Bronchial epithelial cell (primary cell): ENCODE measurements at regions not wholly inside any gene's neighbourhood (a gene's known extent, or its start where the extent isn't known, plus 50 kb on each side); places are given as distances from the start of the nearest gene placed in this dataset.
"Not testable (repeated sequence)": the region's sequence is repeated elsewhere in the genome, so short reads cannot be mapped to it uniquely, and the experiment has no call there.

Experiments
- DNase-seq: peaks from one replicate; pipeline ENCODE4 v3.0.0-alpha.2; 2010; ENCODE audit warnings: low read depth
- FAIRE-seq: peaks from 2 replicates; lab custom pipeline; 2011; peaks lifted over from hg19 to GRCh38; lab: Jason Lieb, UNC
- H3K27me3 ChIP-seq: 2 replicates; pipeline ENCODE4 v1.5.1; 2011; ENCODE audit warnings: low read length; ENCODE audit not compliant: control insufficient read depth, insufficient read depth
- H3K36me3 ChIP-seq: 2 replicates; pipeline ENCODE4 v1.5.1; 2011; ENCODE audit warnings: low read length; ENCODE audit not compliant: control insufficient read depth, insufficient read depth
- H3K4me3 ChIP-seq: 2 replicates; pipeline ENCODE4 v1.5.1; 2011; ENCODE audit warnings: mild to moderate bottlenecking, low read depth, low read length, control low read depth
- TF ChIP-seq, protein P1 (sequence below): IDR thresholded peaks from 2 replicates; pipeline ENCODE4 v1.5.1; 2011; ENCODE audit warnings: mild to moderate bottlenecking, moderate library complexity, low read length, control low read depth, inconsistent platforms; ENCODE audit not compliant: insufficient read depth, severe bottlenecking

- no peaks in the 10 kb centered on the region for H3K36me3 ChIP-seq
- H3K27me3 ChIP-seq, result no peaks in the 10 kb centered on the region
- DNase-seq (no peak), FAIRE-seq (no peak)
- H3K4me3 ChIP-seq, result no peak overlapping the region
- TF ChIP-seq, protein P1, sequence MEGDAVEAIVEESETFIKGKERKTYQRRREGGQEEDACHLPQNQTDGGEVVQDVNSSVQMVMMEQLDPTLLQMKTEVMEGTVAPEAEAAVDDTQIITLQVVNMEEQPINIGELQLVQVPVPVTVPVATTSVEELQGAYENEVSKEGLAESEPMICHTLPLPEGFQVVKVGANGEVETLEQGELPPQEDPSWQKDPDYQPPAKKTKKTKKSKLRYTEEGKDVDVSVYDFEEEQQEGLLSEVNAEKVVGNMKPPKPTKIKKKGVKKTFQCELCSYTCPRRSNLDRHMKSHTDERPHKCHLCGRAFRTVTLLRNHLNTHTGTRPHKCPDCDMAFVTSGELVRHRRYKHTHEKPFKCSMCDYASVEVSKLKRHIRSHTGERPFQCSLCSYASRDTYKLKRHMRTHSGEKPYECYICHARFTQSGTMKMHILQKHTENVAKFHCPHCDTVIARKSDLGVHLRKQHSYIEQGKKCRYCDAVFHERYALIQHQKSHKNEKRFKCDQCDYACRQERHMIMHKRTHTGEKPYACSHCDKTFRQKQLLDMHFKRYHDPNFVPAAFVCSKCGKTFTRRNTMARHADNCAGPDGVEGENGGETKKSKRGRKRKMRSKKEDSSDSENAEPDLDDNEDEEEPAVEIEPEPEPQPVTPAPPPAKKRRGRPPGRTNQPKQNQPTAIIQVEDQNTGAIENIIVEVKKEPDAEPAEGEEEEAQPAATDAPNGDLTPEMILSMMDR, result no peak
Observed at GRCh38 chr14:105982664-105983063, 456.3 kb downstream of the TMEM121 start.

GRCh38 chr14:105986894-105987284, 460.5 kb downstream of the TMEM121 start:
- no peaks in the 10 kb centered on the region for H3K27me3 ChIP-seq
- FAIRE-seq (no peak), DNase-seq (no peak)
- H3K4me3 ChIP-seq, result no peak overlapping the region
- TF ChIP-seq, protein P1, result no peak
- no peaks in the 10 kb centered on the region for H3K36me3 ChIP-seq

GRCh38 chr14:105987563-105987962, 461.2 kb downstream of the TMEM121 start:
- Histone ChIP-seq H3K27me3 (no peaks in the 10 kb centered on the region), H3K4me3 (no peak overlapping the region), H3K36me3 (no peaks in the 10 kb centered on the region)
- FAIRE-seq (no peak), DNase-seq (no peak)
- TF ChIP-seq, protein P1, result no peak

GRCh38 chr14:105989566-105990302, 463.4 kb downstream of the TMEM121 start:
- TF ChIP-seq, protein P1, result no peak
- Histone ChIP-seq H3K4me3 (no peak overlapping the region), H3K36me3 (no peaks in the 10 kb centered on the region), H3K27me3 (no peaks in the 10 kb centered on the region)
- FAIRE-seq, result peak; percentile 36
- DNase-seq, result peak; percentile 1

- not testable (repeated sequence) for H3K27me3 ChIP-seq, DNase-seq, H3K4me3 ChIP-seq, FAIRE-seq, H3K36me3 ChIP-seq
Observed at GRCh38 chr14:105991677-105992076, 465.3 kb downstream of the TMEM121 start.

DNA sequence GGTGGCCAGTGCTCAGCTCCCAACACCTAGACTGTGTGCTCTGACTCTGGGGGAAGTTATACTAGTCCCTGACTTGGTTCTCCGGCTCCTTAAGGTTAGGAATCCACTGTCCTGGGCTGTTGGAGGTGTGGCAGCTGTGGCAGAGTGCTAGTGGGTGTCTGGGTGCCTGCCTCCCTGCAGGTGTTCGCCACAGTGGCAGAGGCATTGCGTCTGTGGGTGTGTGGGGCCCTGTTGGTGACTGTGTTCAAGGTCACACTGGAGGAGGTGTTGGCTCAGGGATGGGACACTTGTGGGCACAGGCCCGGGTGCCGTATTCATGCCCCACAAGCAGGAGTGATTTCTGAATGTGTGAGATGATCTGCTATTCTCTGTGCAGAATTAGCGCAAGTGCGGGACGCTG, 467.4 kb downstream of the TMEM121 start:
- Histone ChIP-seq H3K4me3 (no peak overlapping the region), H3K36me3 (no peaks in the 10 kb centered on the region), H3K27me3 (no peaks in the 10 kb centered on the region)
- no peak for FAIRE-seq
- no peak for DNase-seq
- TF ChIP-seq, protein P1, result no peak

DNA sequence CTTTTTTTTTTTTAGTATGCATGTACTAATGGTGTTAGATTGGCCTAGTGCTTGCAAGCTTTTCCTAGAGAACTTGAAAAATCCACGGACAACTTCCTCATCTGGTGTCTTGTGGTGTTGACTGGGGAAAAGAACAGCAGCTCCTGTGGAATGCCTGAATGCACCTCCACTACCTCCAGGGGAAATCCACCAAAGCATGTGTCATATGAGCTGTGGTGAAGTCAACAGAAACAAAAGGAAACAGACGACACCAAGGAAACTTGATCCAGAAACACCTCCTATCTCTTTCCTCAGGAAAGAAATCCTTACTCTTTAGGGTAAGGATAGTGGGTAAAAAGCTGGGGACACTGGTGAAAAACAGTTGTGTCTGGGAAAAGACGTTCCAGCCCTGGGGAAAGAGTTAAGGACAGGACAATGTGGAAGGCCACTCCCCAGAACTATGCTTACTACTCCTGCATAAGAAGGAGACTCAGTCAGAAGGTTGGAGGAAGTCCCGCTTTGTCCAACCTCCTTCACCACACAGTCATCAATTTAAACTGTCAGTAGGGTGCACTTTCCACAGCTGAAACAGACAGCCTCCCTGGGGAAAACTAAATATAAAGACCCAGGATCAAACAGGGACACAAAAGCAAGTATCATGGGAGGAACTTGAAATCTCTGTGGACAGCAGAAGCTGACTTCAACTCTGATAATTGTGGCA, 468.8 kb downstream of the TMEM121 start:
- DNase-seq, H3K27me3 ChIP-seq, H3K36me3 ChIP-seq, H3K4me3 ChIP-seq, FAIRE-seq: not testable (repeated sequence)

- H3K27me3 ChIP-seq, H3K36me3 ChIP-seq, DNase-seq, H3K4me3 ChIP-seq: not testable (repeated sequence)
- FAIRE-seq, result peak; percentile 96
Observed at GRCh38 chr14:105998597-105998996, 472.2 kb downstream of the TMEM121 start.
